Body of pancreas (tissue), 4 donors: ENCODE measurements at regions not wholly inside any gene's neighbourhood (a gene's known extent, or its start where the extent isn't known, plus 50 kb on each side); places are given as distances from the start of the nearest gene placed in this dataset.

Source experiments
- POLR2A ChIP-seq, 3 donors: fragments of 450-650 bp; IDR thresholded peaks; one replicate each; pipeline ENCODE4 v1.6.1; 2016; ENCODE audit warnings: antibody characterized with exemption in 3 of 3, mild to moderate bottlenecking in 2 of 3
- TF ChIP-seq, protein P1 (sequence below), 7 experiments: fragments of 450-650 bp in 4 of 7; fragments of 200-600 bp in 3 of 7; sonication (generic) in 3 of 7; IDR thresholded peaks; one replicate each; pipeline ENCODE4 v1.5.1; 2016 to 2019; ENCODE audit warnings: antibody characterized with exemption in 7 of 7

DNA sequence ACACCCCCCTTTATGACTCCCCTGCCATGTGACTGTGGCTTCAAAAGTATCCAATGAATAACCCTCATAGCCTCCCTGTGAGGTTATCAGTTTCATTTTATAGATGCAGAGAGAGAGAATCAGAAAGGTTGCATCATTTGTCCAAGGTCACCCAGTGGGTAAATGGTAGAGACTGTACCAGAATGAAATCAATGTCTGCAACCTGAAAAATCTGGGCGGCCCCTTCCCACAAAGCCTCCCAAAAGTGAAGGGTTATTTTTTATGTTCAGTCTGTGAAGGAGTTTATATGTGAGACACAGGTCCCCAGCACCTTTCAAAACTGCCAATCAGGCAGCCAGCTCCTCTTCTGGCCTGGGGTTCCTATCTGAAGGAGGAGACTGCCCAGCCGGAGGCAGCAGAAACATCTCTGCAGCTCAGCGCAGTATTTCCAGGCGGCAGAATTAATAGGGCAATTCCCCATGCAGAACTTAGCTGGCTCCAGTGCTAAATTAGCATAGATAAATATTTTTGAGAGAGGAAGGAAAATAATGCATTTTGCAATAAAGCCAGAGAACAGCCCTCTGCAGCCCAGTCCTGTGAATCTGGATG lies 130.8 kb upstream of the PRR20G start:
- TF ChIP-seq, protein P1, sequence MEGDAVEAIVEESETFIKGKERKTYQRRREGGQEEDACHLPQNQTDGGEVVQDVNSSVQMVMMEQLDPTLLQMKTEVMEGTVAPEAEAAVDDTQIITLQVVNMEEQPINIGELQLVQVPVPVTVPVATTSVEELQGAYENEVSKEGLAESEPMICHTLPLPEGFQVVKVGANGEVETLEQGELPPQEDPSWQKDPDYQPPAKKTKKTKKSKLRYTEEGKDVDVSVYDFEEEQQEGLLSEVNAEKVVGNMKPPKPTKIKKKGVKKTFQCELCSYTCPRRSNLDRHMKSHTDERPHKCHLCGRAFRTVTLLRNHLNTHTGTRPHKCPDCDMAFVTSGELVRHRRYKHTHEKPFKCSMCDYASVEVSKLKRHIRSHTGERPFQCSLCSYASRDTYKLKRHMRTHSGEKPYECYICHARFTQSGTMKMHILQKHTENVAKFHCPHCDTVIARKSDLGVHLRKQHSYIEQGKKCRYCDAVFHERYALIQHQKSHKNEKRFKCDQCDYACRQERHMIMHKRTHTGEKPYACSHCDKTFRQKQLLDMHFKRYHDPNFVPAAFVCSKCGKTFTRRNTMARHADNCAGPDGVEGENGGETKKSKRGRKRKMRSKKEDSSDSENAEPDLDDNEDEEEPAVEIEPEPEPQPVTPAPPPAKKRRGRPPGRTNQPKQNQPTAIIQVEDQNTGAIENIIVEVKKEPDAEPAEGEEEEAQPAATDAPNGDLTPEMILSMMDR (IDR thresholded peaks at IDR 0.05), result no peak
- no peak for TF ChIP-seq POLR2A (IDR thresholded peaks at IDR 0.05)
